CD4-positive, alpha-beta T cell treated with Interleukin-15 for 1 hour (primary cell): ENCODE measurements at regions not wholly inside any gene's neighbourhood (a gene's known extent, or its start where the extent isn't known, plus 50 kb on each side); places are given as distances from the start of the nearest gene placed in this dataset.
"Not testable (repeated sequence)": the region's sequence is repeated elsewhere in the genome, so short reads cannot be mapped to it uniquely, and the experiment has no call there.

Experiments used
- DNase-seq: peaks from one replicate; pipeline ENCODE4 v3.0.0-alpha.2; 2020

DNA sequence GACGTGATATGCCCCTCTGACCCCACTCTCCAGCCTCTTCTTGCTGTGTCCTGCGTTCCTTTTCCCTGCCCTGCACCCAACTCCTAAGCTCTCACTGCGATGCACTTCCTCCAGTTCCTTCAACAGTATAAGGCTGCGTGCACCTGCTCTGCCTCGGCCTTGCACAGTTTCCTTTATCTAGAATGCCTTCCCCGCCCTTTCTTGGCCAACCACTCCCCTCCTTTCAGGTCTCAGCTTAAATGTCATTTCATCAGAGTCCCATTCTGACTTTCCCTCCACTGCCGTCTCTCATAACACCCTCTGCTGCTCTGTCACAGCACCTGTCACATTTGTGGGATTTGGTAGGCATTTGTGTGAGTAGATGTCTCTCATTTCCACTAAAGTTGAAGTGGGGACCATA, 58.4 kb upstream of the NEIL3 start:
- no peak for DNase-seq

DNA sequence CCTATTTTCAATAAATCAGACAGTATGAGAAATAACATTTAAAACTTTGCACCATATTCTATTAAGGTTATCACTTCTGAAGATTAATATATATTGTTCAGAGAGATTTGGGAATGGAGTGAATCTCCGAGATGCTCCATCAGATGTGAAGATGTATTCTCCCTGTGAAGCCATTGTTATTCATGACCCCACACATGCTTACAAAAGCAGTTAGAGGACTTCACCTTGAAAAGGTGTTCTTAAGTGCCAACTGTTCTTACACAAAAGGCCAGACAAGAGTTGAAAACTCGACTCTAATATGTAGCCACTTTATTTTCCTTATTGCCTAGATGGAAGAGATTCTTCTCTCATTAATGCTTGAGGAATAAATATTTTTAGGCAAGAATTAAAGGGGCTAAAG, 54.3 kb upstream of the NEIL3 start:
- DNase-seq: no peak

GRCh38 chr4:177256950-177257349, 52.7 kb upstream of the NEIL3 start:
- no peak for DNase-seq

DNA sequence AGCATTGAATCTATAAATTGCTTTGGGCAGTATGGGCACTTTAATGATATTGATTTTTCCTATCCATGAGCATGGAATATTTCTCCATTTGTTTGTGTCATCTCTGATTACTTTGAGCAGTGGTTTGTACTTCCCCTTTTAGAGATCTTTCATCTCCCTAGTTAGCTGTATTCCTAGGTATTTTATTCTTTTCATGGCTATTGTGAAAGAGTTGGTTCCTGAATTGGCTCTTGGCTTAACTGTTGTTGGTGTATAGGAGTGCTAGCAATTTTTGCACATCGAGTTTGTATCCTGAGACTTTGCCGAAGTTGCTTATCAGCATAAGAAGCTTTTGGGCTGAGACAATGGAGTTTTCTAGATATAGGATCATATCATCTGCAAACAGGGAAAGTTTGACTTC, 50.2 kb upstream of the NEIL3 start:
- not testable (repeated sequence) for DNase-seq
